Fibroblast of skin of left biceps (primary cell): ENCODE measurements at regions not wholly inside any gene's neighbourhood (a gene's known extent, or its start where the extent isn't known, plus 50 kb on each side); places are given as distances from the start of the nearest gene placed in this dataset.
A peak's percentile ranks its signal among the peaks of the same experiment; 100 is the strongest.
"Not testable (repeated sequence)": the region's sequence is repeated elsewhere in the genome, so short reads cannot be mapped to it uniquely, and the experiment has no call there.

Experiments
- DNase-seq, 2 experiments: peaks; one replicate each; pipeline ENCODE4 v3.0.0-alpha.2; 2013; ENCODE audit warnings: low read depth in 2 of 2

DNA sequence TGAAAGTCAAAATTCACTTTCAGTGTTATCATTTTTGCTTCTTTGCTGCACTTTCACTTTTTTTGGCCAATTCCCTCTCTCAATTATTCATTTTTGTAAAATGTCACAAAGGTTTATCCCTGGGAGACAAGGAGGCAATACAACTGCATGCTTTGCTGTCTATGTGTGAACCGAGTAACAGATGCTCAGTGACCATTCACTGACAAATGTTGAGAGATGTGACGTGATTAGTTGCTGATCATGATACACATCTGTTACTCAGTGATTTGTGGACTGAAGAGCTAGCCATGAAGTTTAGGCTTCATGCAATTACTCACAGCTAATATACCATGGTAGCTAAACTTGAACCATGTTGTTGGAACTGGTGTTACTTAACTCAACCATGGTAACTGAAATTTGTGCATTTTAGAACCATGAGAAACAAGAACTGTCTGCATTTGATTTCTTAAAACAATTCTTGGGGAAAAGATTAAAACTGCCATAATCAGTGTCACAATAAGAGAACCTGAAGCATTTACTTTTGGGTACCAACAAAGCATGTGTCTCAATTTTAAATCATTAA is 86.8 kb upstream of the BTG1 start:
- DNase-seq: not testable (repeated sequence)

DNA sequence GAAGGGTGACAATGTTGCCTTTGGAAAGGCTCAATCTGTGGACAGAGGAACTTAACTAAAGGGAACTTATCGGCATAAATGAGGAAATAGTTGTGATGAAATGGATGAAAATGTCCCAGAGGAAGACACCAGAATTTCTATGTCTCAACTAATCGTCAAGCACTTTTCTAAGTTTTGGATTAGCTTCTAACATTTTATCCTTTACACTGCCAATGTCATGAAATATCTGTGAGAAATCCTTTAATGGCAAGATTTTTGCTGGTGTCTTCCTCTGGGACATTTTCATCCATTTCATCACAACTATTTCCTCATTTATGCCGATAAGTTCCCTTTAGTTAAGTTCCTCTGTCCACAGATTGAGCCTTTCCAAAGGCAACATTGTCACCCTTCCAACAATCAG is 86.3 kb upstream of the BTG1 start:
- not testable (repeated sequence) for DNase-seq

DNA sequence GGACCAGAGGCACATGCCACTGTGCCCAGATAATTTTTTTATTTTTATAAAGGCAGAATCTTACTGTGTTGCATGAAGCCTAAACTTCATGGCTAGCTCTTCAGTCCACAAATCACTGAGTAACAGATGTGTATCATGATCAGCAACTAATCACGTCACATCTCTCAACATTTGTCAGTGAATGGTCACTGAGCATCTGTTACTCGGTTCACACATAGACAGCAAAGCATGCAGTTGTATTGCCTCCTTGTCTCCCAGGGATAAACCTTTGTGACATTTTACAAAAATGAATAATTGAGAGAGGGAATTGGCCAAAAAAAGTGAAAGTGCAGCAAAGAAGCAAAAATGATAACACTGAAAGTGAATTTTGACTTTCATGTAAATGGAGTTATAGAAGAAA is 85.9 kb upstream of the BTG1 start:
- not testable (repeated sequence) for DNase-seq

DNA sequence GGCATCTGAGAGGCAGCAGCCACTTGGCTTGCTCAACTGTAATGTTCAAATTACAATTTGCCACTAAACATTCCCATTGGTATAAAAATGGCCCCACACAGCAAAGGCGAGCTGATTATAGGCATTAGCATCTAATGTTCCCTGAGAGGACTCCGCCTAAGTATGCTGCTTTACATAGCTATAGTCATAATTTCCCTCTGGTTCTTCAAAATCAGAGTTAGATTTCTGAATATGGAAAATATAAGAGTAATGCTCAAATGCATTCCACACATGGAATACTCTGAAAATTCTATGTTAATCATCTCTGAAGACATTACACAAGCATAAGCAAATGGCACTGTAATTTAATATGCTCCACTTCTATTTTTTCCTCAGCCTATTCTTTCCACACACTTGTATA is 83.7 kb upstream of the BTG1 start:
- DNase-seq: no peak

DNA sequence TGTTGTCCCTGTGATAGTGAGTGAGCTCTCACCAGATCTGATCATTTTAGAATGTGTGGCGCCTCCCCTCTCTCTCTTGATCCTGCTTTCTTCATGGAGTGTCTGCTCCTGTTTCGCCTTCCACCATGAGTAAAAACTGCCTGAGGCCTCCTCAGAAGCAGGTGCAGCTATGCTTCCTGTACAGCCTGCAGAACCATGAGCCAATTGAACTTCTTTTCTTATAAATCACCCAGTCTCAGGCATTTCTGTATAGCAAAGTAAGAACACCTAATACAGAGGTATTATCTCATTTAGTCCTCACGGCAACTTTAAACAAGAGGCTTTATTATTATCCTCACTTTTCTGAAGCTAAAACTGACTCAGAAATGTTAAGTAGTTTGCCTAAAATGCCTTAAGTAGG is 81.3 kb upstream of the BTG1 start:
- DNase-seq: no peak

DNA sequence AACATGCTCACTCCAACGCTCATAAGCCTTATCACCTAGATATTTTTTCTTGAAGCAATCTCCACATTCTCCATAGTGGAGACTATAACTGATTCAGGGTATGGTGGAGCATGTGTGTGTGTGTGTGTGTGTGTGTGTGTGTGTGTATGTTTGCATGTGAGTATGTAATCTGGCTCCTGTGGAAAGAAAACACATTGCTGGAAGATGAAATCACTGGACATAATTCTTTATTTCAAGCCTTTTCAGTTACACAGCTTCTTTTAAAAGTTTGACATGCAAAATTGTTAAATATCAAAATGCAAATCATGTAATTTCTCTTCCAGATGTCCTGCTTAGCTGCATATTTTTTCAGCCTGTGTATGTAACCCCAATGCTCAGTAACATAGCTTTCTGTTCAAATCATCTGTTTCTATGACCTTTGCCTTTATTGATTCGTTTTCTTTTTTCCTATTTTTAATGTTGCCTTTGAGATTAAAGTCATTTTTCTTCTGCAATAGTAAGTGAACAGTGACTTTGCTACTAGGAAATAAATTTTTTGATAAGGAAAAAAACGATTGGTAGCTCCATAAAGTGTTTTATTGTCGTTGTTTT is 80.5 kb upstream of the BTG1 start:
- DNase-seq: peak; percentile 38 to 46

DNA sequence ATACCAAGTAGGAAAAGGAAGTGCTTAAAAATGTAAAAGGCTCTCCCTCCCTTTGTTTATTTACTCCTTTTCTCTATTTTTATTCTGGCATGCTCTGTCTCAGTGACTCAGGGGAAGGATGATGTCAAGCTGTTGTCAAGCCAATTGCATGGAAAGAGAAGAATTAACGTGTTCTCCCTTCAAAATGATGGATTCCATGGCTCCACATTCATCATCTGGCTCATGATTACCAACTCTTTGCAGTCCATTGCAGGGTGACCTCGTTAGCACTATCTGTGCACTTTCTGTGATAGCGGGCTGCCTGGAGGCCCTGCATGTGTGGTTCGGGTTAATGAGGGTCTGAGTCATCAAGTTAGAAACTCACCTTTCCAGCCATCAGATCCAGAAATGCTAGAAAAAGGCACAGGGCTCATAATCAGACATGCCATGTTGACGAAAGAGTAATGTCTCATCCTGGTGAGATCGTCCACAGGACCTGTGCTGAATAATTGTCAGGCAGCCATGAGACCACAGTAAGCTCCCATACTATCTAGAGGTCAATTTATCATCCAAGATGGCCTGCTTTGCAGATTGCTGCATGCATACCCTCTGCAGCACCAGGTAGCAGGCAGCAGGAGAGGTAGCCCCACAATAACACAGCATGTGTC is 79.2 kb upstream of the BTG1 start:
- no peak for DNase-seq

DNA sequence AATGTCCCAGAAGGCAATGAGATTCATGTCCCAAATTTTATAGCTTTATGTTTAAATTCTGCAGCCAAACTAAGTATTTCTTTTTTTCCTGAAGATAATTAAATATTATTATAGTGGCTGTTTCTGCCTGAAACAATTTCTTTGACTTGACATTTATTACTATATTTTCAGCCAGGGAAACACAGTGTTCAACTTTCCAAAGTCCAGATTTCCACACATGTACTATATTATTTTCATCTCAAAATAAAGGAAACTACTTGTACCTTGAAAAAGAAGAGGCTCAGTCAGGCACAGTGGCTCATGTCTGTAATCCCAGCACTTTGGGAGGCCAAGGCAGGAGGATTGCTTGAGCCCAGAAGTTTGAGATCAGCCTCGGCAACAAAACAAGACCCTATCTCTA is 77.8 kb upstream of the BTG1 start:
- no peak for DNase-seq

DNA sequence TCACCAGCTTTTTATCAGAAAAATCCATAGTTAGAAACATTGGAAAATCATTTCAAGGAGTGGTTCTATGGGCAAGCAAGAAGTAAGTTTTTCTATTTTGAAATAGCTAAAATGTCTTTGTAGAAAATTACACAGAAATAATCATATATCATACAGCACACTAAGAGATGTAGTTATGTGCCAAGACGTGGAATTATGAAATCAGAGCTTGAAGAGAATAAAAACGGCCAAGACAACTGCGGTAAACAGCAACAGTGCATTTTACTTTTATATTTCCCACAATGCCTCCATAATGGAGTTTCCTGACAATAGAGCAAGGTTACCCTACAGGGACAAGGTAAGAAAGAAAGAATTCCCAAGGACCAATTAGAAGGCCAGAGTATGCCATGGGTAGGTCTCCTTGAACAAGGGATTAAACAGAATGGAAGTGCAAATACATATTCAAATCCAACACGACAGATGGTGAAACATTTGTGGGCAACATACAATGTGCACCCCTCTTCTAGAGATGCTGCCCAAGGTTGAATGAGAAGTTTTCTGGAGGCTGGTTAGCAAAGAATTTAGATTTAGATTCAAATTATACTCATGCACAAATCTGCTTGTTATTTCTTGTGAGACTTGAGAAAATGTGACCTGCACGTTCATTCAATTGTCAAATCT is 76.1 kb upstream of the BTG1 start:
- no peak for DNase-seq

DNA sequence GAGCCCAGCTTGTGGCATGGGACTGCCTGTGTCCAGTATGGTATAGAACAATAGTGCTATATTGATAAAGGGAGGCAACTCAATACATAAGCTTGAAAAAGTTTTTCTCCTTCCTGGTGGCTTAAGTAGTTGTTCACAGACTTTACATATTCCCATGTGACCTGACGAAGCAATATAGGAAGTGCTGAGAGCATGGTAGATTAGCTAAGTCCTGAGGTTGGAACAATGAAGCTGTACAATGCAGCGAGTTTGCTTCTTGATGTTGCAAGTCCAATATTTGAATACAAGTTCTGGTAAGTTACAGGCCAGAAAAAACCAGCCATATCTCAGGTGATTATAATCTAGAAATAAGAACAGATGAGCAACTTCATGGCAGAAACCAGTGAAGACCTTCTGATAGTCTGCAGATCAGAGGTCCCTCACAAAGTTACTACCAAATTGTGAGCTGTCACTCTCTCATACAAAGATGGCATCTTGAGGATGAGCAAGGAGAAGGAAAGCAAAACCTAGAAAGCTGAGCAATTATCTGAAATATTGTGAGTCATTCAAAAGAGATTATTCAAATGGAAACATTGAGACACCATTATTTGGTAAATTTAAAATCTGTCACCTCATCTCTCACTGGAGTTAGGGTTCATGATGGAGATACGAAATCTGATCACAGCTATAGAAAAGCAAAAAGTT is 72.9 kb upstream of the BTG1 start:
- DNase-seq: no peak

DNA sequence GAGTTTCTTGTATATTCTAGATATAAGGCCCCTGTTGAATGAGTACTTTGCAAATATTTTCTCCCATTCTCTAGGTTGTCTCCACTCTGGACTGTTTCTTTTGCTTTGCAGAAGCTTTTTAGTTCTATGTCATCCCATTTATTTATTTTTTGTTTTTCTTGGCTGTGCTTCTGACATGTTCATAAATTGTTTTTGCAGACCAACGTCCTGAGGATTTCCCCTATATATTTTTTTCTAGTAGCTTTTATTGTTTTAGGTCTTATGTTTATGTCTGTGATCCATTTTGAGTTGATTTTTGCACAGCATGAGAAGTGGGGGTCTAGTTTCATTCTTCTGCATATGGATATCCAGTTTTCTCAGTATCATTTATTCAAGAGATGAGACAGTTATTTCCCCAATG is 70.4 kb upstream of the BTG1 start:
- DNase-seq: no peak

DNA sequence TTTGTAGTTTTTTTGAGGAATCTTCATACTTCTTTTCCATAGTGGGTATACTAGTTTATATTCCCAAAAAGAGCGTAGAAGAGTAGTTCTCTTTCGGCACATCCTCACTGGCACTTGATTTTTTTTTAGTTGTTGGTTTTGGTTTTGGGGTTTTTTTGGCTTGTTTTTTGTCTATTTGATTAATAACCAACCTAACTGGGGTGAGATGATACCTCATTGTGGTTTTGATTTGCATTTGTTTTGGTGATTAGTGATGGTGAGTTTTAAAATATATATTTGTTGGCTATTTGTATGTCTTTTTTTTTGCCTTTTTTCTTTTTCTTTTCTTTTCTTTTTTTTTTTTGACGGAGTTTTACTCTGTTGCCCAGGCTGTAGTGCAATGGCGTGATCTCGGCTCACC is 69.7 kb upstream of the BTG1 start:
- DNase-seq: no peak

DNA sequence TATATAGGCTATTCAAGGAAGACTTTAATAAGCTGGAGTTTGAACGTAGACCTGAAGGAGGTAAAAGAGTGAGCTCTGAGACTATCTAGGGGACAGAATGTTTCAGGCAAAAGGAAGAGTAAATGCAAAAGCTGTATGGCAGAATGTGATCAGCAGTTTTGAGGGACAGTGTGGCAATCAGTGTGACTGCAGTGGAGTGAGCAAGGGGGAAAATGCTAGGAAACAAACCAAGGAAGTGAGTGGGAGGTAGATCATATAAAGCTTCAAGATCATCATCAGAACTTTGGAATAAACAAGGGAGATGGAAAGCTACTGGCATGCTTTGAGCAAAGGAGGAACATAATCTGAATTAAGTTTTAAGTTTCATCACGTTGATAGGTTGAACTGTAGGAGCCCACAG is 67.5 kb upstream of the BTG1 start:
- no peak for DNase-seq

DNA sequence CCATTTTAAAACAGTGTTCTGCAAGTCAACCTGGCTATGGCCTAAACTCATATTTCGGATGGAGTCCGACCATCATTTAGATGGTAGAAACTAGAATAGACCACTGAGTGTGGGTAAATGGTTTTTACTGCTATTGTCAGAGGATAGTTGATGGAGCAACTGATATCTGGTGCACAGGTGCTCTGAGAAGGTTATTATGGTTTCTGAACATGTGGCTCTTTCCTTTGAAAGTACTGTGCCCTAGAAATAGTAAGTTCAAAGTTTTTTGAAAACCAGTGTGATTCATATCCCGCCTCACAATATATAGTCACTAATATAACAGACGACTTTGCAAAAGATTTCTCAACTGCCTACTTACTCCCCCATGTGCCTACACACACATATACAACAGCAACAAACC is 64.4 kb upstream of the BTG1 start:
- no peak for DNase-seq

DNA sequence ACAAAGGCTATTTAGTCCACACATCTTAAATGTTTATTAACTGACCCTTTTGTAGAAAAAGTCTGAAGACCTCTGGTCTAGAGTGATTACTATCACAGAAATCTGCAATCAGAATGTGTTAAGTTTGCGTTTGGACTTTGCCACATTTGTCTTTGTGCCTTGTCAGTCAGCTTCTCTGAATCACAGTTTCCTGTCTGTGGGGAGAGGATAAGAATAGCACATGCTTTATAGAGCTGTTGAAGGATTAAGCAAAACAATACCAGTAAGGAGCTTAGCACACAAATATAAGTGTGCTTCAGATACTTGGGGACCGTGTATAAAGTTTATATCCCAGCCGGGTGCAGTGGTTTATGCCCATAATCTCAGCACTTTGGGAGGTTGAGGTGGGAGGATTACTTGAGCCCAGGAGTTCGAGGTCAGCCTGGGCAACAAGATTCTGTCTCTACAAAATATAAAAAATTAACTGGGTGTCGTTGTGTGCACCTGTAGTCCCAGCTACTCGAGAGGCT is 63.0 kb upstream of the BTG1 start:
- peak in 1 of 2 experiments; percentile 9 for DNase-seq

DNA sequence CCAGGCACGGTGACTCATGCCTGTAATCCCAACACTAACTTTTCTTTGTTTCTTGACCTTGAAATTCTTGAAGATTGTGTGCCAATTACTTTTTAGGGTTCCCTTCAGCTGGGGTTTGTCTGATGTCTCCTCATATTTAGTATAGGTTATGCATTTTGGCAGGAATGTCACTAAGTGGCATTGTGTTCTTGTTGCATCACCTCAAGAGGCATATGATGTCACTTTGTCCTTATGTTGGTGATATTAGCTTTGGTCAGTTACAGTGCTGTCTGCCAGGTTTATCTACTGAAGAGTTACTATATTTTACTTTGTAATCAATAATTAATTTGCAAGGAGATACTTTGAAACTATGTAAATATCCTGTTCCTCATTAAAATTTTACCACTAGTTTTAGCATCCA is 61.0 kb upstream of the BTG1 start:
- no peak for DNase-seq

DNA sequence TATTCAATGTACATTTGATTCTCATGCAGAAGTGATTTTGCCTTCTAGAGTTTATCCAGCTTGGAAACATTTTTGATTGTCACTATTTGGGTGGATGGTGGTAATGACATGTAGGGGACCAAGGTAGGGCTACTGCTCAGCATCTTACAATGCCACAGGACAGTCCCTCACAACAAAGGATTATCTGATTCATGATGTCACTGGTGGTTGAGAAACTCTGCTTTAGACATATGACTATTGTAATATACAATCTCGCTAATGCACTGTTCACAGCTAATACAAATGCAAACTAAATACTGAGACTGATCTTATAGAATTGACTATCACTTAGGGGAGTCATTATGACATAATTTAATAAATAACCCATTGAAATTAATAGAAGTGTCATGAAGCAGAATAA is 60.4 kb upstream of the BTG1 start:
- no peak for DNase-seq

DNA sequence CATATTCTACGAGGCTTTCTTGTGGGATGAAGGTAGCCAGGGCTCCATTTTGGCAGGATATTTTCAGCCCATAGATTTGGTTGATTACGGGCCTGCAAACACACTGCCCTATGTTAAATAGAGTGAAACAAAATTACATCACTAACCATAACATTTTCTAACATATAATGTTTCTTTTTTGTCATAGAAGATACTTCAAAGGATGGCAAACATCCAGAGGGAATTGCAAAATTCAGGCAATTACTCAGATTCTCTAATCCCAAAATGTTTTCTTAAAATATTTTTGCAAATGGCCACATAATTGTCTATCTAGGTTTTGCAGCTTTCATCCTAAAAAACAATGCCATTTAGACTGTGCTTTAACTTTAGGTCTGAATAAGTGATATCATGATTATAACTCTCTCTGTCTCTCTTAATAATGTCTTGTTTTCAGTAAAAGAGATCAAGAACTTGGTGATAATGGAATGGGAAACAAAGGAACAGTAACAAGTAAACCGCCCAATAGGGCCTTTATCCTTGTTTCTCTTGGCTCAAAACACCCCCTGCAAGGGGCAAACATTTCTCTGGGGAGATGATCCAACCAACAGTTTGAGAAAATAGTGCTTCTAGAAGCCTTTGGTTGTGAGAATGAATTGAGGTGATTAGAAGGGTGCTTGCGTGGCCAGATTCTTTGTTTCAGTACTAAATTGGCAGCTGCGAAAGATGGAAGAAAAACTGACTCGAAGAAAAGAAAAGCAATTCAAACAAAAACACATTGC is 54.4 kb upstream of the BTG1 start:
- DNase-seq: peak in 1 of 2 experiments; percentile 5

DNA sequence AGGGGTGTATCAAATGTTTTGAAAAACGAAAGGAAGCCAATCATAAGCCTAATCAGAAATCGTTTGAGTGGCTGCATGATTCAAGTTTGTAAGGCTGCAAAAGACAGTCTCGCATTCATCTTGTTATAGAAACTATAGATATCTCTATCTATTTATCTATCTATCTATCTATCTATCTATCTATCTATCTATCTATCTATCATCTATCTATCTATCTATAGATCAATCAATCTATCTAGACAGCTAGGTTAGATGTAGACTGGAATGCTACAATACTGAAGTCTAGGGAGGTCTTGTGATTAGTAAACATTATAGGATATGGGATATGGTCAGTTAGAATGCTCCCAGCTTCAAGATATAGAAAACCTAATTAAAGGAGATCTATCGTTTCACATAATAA is 52.2 kb upstream of the BTG1 start:
- DNase-seq: no peak

DNA sequence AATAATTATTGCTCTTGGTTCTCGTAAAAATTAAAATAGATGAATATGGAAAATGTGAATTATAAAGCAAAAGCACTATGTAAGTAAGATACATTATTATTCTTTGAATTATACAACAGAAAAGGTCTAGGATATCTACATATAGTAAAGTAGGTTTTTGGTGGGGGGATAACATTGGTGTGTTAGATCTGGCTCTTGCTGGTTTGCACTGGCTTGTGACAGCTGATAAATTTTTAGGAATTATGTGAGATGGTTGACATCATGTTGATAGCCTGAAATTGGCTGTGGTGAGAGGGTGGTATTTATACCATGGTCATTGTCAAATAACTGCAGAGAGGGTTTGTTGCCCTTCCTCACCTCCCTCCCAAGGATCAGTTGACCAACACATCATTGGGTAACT is 50.7 kb upstream of the BTG1 start:
- DNase-seq: no peak
